GM12892 (cell line): ENCODE measurements at regions not wholly inside any gene's neighbourhood (a gene's known extent, or its start where the extent isn't known, plus 50 kb on each side); places are given as distances from the start of the nearest gene placed in this dataset.
A peak's percentile ranks its signal among the peaks of the same experiment; 100 is the strongest.
"Not testable (repeated sequence)": the region's sequence is repeated elsewhere in the genome, so short reads cannot be mapped to it uniquely, and the experiment has no call there.

ENCODE experiments used
- DNase-seq: peaks from one replicate; pipeline ENCODE4 v3.0.0; 2011; ENCODE audit not compliant: insufficient read length
- FAIRE-seq: peaks from 2 replicates; lab custom pipeline; 2011; peaks lifted over from hg19 to GRCh38; lab: Jason Lieb, UNC
- POLR2A ChIP-seq: IDR thresholded peaks from 2 replicates; pipeline ENCODE4 v1.6.1; 2011; ENCODE audit warnings: low read depth, low read length, control low read depth
- POLR2AphosphoS5 ChIP-seq: IDR thresholded peaks from 2 replicates; pipeline ENCODE4 v1.6.1; 2011; ENCODE audit warnings: low read depth, low read length, control low read depth
- TAF1 ChIP-seq: IDR thresholded peaks from 2 replicates; pipeline ENCODE4 v1.6.1; 2011; ENCODE audit warnings: low read depth, mild to moderate bottlenecking, control low read depth, low read length, borderline replicate concordance

- DNase-seq, result no peak
- TF ChIP-seq POLR2A (no peak), TAF1 (no peak), POLR2AphosphoS5 (no peak)
- no peak for FAIRE-seq
These were observed 196.3 kb upstream of the CXCR4 start for GRCh38 chr2:136314240-136314639.

- DNase-seq, FAIRE-seq: not testable (repeated sequence)
These were observed 194.6 kb upstream of the CXCR4 start for GRCh38 chr2:136312568-136312967.

GRCh38 chr2:136310797-136311603, 193.1 kb upstream of the CXCR4 start:
- TF ChIP-seq POLR2AphosphoS5, result no peak
- no peak for TF ChIP-seq TAF1
- TF ChIP-seq POLR2A, result no peak
- DNase-seq (no peak), FAIRE-seq (peak; percentile 38)

- DNase-seq (no peak), FAIRE-seq (peak; percentile 82)
- TF ChIP-seq POLR2AphosphoS5 (no peak), TAF1 (no peak)
These were observed 192.1 kb upstream of the CXCR4 start for GRCh38 chr2:136310005-136310495.

- FAIRE-seq (no peak), DNase-seq (no peak)
- no peak for TF ChIP-seq POLR2A
- no peak for TF ChIP-seq POLR2AphosphoS5
- TF ChIP-seq TAF1, result no peak
These were observed 190.7 kb upstream of the CXCR4 start for GRCh38 chr2:136308611-136309010.

- DNase-seq (no peak), FAIRE-seq (no peak)
- no peak for TF ChIP-seq POLR2AphosphoS5
- no peak for TF ChIP-seq TAF1
- no peak for TF ChIP-seq POLR2A
These were observed 188.9 kb upstream of the CXCR4 start for GRCh38 chr2:136306836-136307235.

GRCh38 chr2:136305517-136306192, 187.7 kb upstream of the CXCR4 start:
- FAIRE-seq (peak; percentile 87), DNase-seq (no peak)
- TF ChIP-seq POLR2A (no peak), POLR2AphosphoS5 (no peak), TAF1 (no peak)

GRCh38 chr2:136301006-136301405, 183.1 kb upstream of the CXCR4 start:
- no peak for TF ChIP-seq TAF1
- no peak for TF ChIP-seq POLR2AphosphoS5
- TF ChIP-seq POLR2A, result no peak
- no peak for DNase-seq
- FAIRE-seq, result no peak

GRCh38 chr2:136298631-136299030, 180.7 kb upstream of the CXCR4 start:
- DNase-seq (no peak), FAIRE-seq (no peak)
- TF ChIP-seq POLR2AphosphoS5, result no peak
- TF ChIP-seq TAF1, result no peak
- TF ChIP-seq POLR2A, result no peak

GRCh38 chr2:136297994-136298393, 180.0 kb upstream of the CXCR4 start:
- DNase-seq (no peak), FAIRE-seq (peak; percentile 70)
- TF ChIP-seq POLR2A, result no peak
- no peak for TF ChIP-seq POLR2AphosphoS5
- no peak for TF ChIP-seq TAF1

- FAIRE-seq, result no peak
- DNase-seq, result no peak
These were observed 179.4 kb upstream of the CXCR4 start for GRCh38 chr2:136297312-136297711.

GRCh38 chr2:136295168-136295567, 177.2 kb upstream of the CXCR4 start:
- TF ChIP-seq TAF1, result no peak
- TF ChIP-seq POLR2A, result no peak
- TF ChIP-seq POLR2AphosphoS5, result no peak
- DNase-seq, result no peak
- no peak for FAIRE-seq

More at GRCh38 chr2:136297312-136297711, 179.4 kb upstream of the CXCR4 start:
- TF ChIP-seq TAF1, result no peak
- no peak for TF ChIP-seq POLR2A
- no peak for TF ChIP-seq POLR2AphosphoS5

GRCh38 chr2:136291871-136292270, 173.9 kb upstream of the CXCR4 start:
- DNase-seq (no peak), FAIRE-seq (no peak)
- TF ChIP-seq POLR2A, result no peak
- TF ChIP-seq POLR2AphosphoS5, result no peak
- TF ChIP-seq TAF1, result no peak
